Fibroblast of lung (primary cell): ENCODE measurements at regions not wholly inside any gene's neighbourhood (a gene's known extent, or its start where the extent isn't known, plus 50 kb on each side); places are given as distances from the start of the nearest gene placed in this dataset.

Experiments
- DNase-seq, 2 donors: peaks; one replicate each; pipeline versions ENCODE4 v3.0.0 to v3.0.0-alpha.2; 2010; ENCODE audit warnings: low read depth in 2 of 2
- H2AFZ ChIP-seq: 2 replicates; pipeline ENCODE4 v1.5.1; 2012; ENCODE audit warnings: low read length, control low read depth, inconsistent platforms
- H3K27ac ChIP-seq: 2 replicates; pipeline ENCODE4 v1.5.1; 2011; ENCODE audit warnings: low read length, control low read depth; ENCODE audit not compliant: insufficient read depth
- H3K27me3 ChIP-seq: 2 replicates; pipeline ENCODE4 v1.5.1; 2011; ENCODE audit warnings: mild to moderate bottlenecking, low read length; ENCODE audit not compliant: control insufficient read depth, insufficient read depth
- H3K36me3 ChIP-seq: 2 replicates; pipeline ENCODE4 v1.5.1; 2011; ENCODE audit warnings: low read length; ENCODE audit not compliant: control insufficient read depth, insufficient read depth
- H3K4me1 ChIP-seq: 2 replicates; pipeline ENCODE4 v1.5.1; 2011; ENCODE audit warnings: low read length; ENCODE audit not compliant: control insufficient read depth, insufficient read depth; ENCODE audit errors: extremely low read depth
- H3K4me2 ChIP-seq: 2 replicates; pipeline ENCODE4 v1.5.1; 2011; ENCODE audit warnings: low read length, control low read depth; ENCODE audit not compliant: insufficient read depth; ENCODE audit errors: extremely low read depth
- H3K4me3 ChIP-seq, 4 experiments: fragments of 200-600 bp in 1 of 4; sonication (generic) in 1 of 4; replicated peaks in 1 of 4; 2 replicates each; pipeline ENCODE4 v1.5.1; 2011 to 2016; ENCODE audit warnings: low read length in 4 of 4, low read depth in 3 of 4, mild to moderate bottlenecking in 3 of 4, control low read depth in 2 of 4, inconsistent platforms in 1 of 4, mixed read lengths in 1 of 4; ENCODE audit not compliant: insufficient read depth in 1 of 4; ENCODE audit errors: control extremely low read depth in 1 of 4
- H3K79me2 ChIP-seq: 2 replicates; pipeline ENCODE4 v1.5.1; 2012; ENCODE audit warnings: mild to moderate bottlenecking, low read length, inconsistent platforms; ENCODE audit not compliant: control insufficient read depth, insufficient read depth
- H3K9ac ChIP-seq: 2 replicates; pipeline ENCODE4 v1.5.1; 2011; ENCODE audit warnings: mild to moderate bottlenecking, low read length, control low read depth; ENCODE audit not compliant: insufficient read depth
- H3K9me3 ChIP-seq: 2 replicates; pipeline ENCODE4 v1.5.1; 2012; ENCODE audit warnings: low read depth, low read length; ENCODE audit not compliant: control insufficient read depth, insufficient read depth
- H4K20me1 ChIP-seq: 2 replicates; pipeline ENCODE4 v1.5.1; 2011; ENCODE audit warnings: low read length; ENCODE audit not compliant: control insufficient read depth, insufficient read depth; ENCODE audit errors: extremely low read depth
- EZH2 ChIP-seq: IDR thresholded peaks from 2 replicates; pipeline ENCODE4 v1.5.1; 2012; ENCODE audit warnings: low read length, control low read depth, mild to moderate bottlenecking; ENCODE audit errors: missing control alignments
- TF ChIP-seq, protein P1 (sequence below), 2 donors: IDR thresholded peaks in 1 of 2; conservative IDR thresholded peaks in 1 of 2; 1 replicate in 1 of 2; 2 replicates in 1 of 2; pipeline ENCODE4 v1.5.1; 2011 to 2012; ENCODE audit warnings: low read length in 2 of 2, control low read depth in 1 of 2, inconsistent platforms in 1 of 2, low read depth in 1 of 2, mild to moderate bottlenecking in 1 of 2

DNA sequence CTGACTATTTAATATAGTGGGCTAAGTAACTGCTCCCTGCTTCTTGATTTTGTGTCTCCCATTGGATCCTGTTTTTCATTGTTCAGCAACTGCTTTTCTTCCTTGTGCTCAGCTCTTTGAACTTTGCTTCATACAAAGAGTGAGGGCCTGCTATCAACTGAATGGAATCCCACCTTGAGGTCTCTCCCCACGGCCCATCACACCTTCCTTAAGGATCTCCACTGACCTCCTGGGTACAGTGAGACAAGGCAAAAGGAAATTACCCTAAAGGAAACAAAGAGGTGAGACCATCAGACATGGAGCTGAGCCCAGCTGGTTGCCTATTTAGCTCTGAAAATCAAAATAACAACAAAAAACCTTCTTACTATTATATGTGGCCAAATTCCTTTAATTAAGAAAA lies 91.3 kb upstream of the RPL34 start:
- Histone ChIP-seq H3K4me1 (no peaks in the 10 kb centered on the region), H3K4me3 (no peak overlapping the region), H4K20me1 (no peaks in the 10 kb centered on the region), H3K36me3 (no peaks in the 10 kb centered on the region), H2AFZ (no peak overlapping the region), H3K79me2 (no peaks in the 10 kb centered on the region), H3K27me3 (no peaks in the 10 kb centered on the region), H3K27ac (no peak overlapping the region), H3K9me3 (no peaks in the 10 kb centered on the region), H3K4me2 (no peak overlapping the region), H3K9ac (no peak overlapping the region)
- no peak for TF ChIP-seq EZH2
- TF ChIP-seq, protein P1, sequence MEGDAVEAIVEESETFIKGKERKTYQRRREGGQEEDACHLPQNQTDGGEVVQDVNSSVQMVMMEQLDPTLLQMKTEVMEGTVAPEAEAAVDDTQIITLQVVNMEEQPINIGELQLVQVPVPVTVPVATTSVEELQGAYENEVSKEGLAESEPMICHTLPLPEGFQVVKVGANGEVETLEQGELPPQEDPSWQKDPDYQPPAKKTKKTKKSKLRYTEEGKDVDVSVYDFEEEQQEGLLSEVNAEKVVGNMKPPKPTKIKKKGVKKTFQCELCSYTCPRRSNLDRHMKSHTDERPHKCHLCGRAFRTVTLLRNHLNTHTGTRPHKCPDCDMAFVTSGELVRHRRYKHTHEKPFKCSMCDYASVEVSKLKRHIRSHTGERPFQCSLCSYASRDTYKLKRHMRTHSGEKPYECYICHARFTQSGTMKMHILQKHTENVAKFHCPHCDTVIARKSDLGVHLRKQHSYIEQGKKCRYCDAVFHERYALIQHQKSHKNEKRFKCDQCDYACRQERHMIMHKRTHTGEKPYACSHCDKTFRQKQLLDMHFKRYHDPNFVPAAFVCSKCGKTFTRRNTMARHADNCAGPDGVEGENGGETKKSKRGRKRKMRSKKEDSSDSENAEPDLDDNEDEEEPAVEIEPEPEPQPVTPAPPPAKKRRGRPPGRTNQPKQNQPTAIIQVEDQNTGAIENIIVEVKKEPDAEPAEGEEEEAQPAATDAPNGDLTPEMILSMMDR (conservative IDR thresholded peaks at IDR 0.05 in 1 of 2, IDR thresholded peaks at IDR 0.05 in 1 of 2; ENCODE audit: low read depth in 1 of 2, low read length in 2 of 2) = no peak
- DNase-seq = no peak

DNA sequence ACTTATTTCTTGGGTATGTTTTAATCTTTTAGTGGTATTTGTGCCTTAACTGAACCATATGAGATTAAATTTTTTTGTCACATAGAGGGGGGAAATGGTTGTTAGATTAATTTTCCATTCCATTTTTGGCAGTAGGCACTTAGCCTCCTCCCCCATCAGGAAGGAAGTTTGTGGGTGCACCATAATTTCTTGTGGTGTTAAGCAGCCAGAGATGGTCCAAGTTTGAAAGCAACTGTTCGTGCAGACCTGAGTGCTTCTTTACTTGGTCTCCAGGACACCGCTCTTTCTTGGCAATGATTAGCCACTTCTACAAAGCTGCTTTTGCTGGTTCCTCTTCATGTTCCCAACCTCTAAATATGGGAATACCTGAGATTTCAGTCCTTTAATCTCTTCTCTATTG lies 92.7 kb upstream of the RPL34 start:
- TF ChIP-seq EZH2 = no peak
- TF ChIP-seq, protein P1 (conservative IDR thresholded peaks at IDR 0.05 in 1 of 2, IDR thresholded peaks at IDR 0.05 in 1 of 2; ENCODE audit: low read depth in 1 of 2, low read length in 2 of 2) = no peak
- H3K4me3 ChIP-seq = no peak overlapping the region
- H3K9ac ChIP-seq = no peak overlapping the region
- no peak overlapping the region for H3K4me2 ChIP-seq
- H2AFZ ChIP-seq = no peak overlapping the region
- H3K36me3 ChIP-seq = no peaks in the 10 kb centered on the region
- no peaks in the 10 kb centered on the region for H3K9me3 ChIP-seq
- H4K20me1 ChIP-seq = no peaks in the 10 kb centered on the region
- no peaks in the 10 kb centered on the region for H3K4me1 ChIP-seq
- DNase-seq = no peak
- no peaks in the 10 kb centered on the region for H3K79me2 ChIP-seq
- no peak overlapping the region for H3K27ac ChIP-seq
- H3K27me3 ChIP-seq = no peaks in the 10 kb centered on the region

DNA sequence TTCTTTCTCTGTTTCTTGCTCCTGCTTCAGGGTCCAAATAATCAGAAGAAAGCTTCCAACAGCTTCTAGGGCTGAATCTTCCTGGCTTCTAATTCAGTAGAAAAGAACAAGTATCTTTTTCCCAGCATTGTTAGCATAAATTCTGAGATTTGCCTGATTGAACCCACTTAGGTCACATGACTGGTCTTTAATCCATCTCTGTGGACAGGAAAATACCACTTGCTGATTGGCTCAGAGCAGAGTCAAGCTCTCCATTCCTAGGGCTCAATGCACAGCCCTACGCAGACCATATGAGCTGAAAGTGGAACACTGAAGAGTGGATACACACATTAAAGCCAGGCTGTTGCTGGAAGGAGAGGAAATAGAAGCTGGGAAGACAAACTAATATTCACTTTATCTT lies 99.6 kb upstream of the RPL34 start:
- no peak for DNase-seq
- TF ChIP-seq, protein P1 (conservative IDR thresholded peaks at IDR 0.05 in 1 of 2, IDR thresholded peaks at IDR 0.05 in 1 of 2; ENCODE audit: low read depth in 1 of 2, low read length in 2 of 2) = no peak
- TF ChIP-seq EZH2 = no peak
- H3K4me2 ChIP-seq = no peak overlapping the region
- peaks cover 5% of the 10 kb centered on the region for H3K27me3 ChIP-seq
- H3K36me3 ChIP-seq = no peaks in the 10 kb centered on the region
- H3K9ac ChIP-seq = no peak overlapping the region
- no peak overlapping the region for H2AFZ ChIP-seq
- H3K4me3 ChIP-seq = no peak overlapping the region
- H3K27ac ChIP-seq = no peak overlapping the region
- H3K79me2 ChIP-seq = no peaks in the 10 kb centered on the region
- H3K9me3 ChIP-seq = no peaks in the 10 kb centered on the region
- H4K20me1 ChIP-seq = no peaks in the 10 kb centered on the region
- H3K4me1 ChIP-seq = no peaks in the 10 kb centered on the region
